Inflammatory macrophage treated with lipopolysaccharide for 4 hours (primary cell): ENCODE measurements at regions not wholly inside any gene's neighbourhood (a gene's known extent, or its start where the extent isn't known, plus 50 kb on each side); places are given as distances from the start of the nearest gene placed in this dataset.

Source experiments
- DNase-seq: peaks from one replicate; pipeline ENCODE4 v3.0.0-alpha.2; 2020

- DNase-seq: no peak
Measured at GRCh38 chr18:40485318-40485717, 1469.7 kb upstream of the PIK3C3 start.

- no peak for DNase-seq
Measured at GRCh38 chr18:40473221-40474029, 1481.6 kb upstream of the PIK3C3 start.

- DNase-seq: no peak
Measured at GRCh38 chr18:40470723-40471122, 1484.3 kb upstream of the PIK3C3 start.

DNA sequence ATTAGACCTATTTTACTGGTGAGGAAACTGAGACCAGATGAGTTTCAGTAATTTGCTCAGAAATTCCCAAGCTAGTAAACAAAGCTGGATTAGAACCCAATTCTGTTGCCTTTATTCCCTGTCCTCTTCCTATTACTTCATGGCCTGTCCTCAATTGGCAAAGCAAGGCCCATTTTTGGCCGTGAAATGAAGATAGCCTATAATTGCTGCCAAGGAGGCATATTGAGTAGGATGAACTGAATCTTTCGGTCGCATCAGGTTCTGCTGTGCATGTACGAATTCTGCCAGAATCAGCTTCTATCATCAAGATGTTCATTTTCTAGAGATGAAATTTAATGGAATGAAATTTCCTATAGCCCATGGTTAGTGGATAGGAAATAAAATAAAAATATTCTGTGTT lies 1485.2 kb upstream of the PIK3C3 start:
- no peak for DNase-seq

DNA sequence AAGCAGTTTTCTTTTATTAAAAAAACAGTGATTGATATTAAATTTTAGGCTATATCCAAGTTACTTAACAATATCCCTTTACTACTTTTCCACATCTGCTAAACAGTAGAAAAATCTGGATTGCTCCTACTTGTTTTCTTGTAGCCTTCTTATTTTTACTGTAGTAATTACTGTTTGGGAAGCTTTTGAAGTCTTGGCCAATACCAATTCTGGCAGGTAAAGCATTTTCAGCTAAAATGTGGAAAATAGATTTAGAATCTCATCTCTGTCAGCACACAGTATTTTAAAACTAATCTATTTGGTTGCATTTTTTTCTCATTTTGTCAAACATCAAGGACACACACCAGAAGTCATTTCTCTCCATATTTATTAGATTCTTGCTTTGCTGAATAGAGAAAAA lies 1485.7 kb upstream of the PIK3C3 start:
- no peak for DNase-seq

DNA sequence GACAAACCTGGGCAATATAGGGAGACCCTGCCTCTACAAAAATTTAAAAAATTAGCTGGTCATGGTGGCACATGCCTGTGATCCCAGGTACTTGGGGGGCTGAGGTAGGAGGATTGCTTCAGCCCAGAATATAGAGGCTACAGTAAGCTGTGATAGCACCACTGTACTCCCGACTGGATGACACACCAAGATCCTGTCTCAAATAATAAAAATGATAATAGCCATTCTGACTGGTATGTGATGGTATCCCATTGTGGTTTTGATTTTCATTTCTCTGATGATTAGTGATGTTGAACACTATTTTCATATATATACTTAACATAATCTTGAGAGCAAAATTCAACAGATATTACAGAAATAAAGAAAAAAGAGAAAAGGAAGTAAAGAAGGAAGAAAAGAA lies 1491.0 kb upstream of the PIK3C3 start:
- DNase-seq: no peak

GRCh38 chr18:40453903-40454302 lies 1501.1 kb upstream of the PIK3C3 start:
- no peak for DNase-seq

- DNase-seq: no peak
Measured at GRCh38 chr18:40452599-40452998, 1502.4 kb upstream of the PIK3C3 start.

GRCh38 chr18:40450751-40451150 lies 1504.3 kb upstream of the PIK3C3 start:
- no peak for DNase-seq

GRCh38 chr18:40447820-40448219 lies 1507.2 kb upstream of the PIK3C3 start:
- no peak for DNase-seq

DNA sequence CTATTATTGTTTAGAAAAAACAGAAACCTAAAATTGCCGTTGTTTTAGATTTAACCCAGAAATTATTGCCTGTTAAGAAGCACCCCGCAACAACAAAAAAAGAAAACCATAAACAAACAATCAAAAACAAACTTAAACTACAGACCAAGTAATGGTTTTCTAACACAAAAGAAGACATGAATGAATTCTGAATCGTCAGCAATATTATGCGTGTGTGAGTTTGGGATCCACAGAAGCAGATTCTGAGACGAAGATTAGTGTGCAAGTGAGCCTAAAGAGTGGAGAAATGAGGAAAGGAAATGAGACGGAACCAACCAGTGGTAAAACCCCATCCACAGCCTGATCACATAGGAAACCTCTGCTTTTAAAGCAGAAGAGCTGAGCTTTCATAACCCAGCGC lies 1514.9 kb upstream of the PIK3C3 start:
- DNase-seq: no peak

DNA sequence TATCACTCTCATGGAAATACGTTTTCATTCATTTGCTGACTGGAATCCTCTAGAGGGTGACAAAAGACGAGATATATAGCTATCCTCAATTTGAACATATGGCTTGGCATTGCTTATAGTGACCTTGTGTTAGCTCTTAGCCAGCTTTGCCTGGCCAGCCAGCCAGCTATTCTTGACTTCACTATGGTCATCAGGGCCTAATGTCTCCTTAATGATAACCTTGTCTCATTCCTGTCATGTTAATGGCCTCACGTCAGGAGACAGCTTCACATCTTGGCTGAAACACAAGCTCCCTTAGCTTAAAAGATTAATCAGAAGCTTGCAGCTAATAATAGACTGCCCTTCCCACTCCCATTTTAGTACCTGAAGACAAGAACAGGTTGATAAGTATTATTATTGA lies 1517.5 kb upstream of the PIK3C3 start:
- DNase-seq: no peak

- no peak for DNase-seq
Measured at GRCh38 chr18:40431071-40431985, 1523.7 kb upstream of the PIK3C3 start.

- DNase-seq: no peak
Measured at GRCh38 chr18:40423291-40423690, 1531.7 kb upstream of the PIK3C3 start.

DNA sequence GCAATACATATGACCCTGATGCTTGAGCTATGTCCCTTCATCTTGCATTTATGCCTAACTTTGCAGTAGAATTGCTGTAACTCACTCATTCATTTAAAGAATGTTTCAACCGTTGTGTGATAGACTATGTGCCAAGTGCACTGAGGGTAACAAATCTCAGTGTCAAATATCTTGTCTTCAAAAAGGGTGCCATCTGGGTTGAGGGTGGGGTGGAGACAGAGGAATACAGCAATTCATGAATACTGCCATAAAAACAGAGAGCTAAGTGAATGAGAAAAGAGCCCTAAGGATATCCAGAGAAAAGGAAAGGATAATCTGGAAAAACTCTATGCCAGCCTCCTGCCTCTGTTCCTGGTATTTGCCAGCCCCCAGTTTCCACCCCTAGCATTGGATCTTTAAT lies 1534.4 kb upstream of the PIK3C3 start:
- no peak for DNase-seq

DNA sequence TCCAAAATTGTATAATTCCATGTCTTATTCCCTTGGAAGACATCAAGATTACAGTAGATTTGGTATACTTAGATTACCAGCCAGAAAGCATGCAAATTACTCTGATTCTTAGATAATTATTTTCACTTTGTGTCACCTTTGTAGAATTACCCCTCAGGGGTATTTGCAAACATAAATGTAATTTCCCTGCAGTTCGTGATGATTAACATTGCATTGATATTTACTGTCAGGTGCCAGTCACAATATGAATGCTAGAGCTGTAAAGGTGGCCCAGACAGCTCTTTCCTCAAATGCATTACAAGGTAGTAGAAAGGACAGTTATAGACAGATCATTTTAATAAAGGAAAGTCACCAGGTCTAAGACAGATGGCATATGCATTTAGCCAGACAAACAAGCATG lies 1537.5 kb upstream of the PIK3C3 start:
- no peak for DNase-seq

DNA sequence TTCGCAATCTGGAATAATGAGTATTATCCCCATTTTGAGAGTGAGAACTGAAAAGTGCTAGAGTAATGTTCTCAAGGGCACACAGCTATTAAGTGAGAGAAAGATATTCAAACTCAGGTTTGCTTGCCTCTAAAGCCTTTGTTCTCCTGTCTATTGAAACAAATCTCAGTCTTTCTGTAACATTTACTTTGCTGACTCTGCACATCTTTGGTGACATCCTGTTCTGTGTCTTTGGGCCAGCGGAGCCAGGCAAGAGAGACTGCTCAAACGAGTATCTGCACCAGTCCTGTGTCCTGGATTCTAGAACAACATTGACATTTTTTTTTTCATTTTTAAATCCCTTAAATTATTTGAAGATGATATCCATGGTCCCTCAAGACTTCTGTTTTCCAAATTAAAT lies 1539.2 kb upstream of the PIK3C3 start:
- no peak for DNase-seq

DNA sequence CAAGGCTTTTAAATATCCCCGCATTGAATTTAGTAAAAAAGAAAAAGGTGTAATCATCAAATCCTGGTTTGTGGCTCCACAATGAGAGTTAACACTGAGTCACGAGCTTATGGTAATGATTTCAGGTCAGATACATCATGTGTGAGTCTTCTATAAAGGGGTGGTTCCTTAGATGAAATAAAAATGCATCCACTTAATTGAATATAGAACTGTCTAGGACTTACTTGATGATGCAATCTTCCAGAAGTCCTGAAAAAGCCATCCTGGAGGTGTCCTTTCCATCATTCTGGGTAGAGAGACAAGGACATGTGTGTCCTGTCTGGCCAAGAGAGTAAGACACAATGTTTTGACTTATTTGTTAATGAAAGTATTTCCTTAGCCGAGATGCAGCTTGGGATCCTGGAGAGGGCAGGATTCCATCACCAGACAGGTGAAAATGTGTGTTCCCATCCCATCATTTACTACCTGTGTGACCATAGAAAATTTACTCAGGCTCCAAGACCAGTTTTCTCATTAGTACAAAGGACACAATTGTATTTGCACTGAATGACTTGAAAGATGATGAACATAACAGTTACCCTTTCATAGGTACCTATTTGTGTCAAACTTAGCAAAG lies 1539.8 kb upstream of the PIK3C3 start:
- DNase-seq: no peak

- no peak for DNase-seq
Measured at GRCh38 chr18:40414155-40414754, 1540.8 kb upstream of the PIK3C3 start.

- no peak for DNase-seq
Measured at GRCh38 chr18:40413160-40413559, 1541.9 kb upstream of the PIK3C3 start.

GRCh38 chr18:40412410-40412809 lies 1542.6 kb upstream of the PIK3C3 start:
- no peak for DNase-seq

- DNase-seq: no peak
Measured at GRCh38 chr18:40407909-40408308, 1547.1 kb upstream of the PIK3C3 start.

DNA sequence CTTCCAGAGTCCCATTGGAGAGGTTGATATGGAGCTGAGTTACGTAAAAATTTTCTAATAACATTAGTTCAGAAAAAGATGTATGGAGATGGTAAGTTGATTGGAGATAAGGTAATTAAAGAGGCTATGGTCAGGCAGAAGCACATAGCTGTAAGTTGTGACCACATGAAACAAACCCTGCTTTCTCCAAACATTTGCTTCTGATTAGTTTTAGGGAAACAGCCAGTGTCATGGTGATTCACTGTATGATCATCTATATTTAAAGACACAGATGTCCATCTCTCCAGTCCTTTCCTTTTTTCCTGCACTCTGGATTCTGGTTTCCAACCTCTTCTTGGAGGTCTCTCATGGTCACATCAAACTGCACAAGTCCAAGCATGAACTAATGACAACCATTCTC lies 1550.8 kb upstream of the PIK3C3 start:
- DNase-seq: no peak
